ENCODE measurements at regions not wholly inside any gene's neighbourhood (a gene's known extent, or its start where the extent isn't known, plus 50 kb on each side); places are given as distances from the start of the nearest gene placed in this dataset.

DNA sequence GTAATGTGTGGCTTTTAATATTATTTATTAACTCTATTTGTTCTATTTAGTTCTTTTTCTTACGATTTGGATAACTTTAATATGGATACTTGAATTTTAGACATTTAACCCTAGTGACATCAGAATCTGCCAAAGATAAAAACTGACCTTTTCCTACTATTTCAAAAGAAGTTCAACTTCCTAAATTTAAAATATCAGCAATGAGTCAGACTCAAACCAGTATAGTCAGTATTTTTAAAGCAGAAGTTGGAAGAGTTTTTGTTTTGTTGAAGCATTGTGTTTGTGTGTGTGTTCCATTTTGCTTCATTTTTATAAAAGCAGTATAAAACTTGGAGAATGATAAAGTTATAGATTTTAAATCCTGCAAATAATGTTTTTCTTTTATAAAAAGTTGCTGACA is 251.8 kb upstream of the RASA1 start:
- TF ChIP-seq, protein P1, sequence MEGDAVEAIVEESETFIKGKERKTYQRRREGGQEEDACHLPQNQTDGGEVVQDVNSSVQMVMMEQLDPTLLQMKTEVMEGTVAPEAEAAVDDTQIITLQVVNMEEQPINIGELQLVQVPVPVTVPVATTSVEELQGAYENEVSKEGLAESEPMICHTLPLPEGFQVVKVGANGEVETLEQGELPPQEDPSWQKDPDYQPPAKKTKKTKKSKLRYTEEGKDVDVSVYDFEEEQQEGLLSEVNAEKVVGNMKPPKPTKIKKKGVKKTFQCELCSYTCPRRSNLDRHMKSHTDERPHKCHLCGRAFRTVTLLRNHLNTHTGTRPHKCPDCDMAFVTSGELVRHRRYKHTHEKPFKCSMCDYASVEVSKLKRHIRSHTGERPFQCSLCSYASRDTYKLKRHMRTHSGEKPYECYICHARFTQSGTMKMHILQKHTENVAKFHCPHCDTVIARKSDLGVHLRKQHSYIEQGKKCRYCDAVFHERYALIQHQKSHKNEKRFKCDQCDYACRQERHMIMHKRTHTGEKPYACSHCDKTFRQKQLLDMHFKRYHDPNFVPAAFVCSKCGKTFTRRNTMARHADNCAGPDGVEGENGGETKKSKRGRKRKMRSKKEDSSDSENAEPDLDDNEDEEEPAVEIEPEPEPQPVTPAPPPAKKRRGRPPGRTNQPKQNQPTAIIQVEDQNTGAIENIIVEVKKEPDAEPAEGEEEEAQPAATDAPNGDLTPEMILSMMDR (IDR thresholded peaks at IDR 0.05): no peak
- TF ChIP-seq POLR2A (IDR thresholded peaks at IDR 0.05) (no peak), EP300 (IDR thresholded peaks at IDR 0.05) (no peak)
